ENCODE measurements at regions not wholly inside any gene's neighbourhood (a gene's known extent, or its start where the extent isn't known, plus 50 kb on each side); places are given as distances from the start of the nearest gene placed in this dataset.

- TF ChIP-seq CTCF (IDR thresholded peaks at IDR 0.05; ENCODE audit: low read depth, low read length) (no peak), EZH2phosphoT487 (IDR thresholded peaks at IDR 0.05; ENCODE audit: low read depth) (no peak)
These were observed 486.4 kb downstream of the PLPP3 start for GRCh38 chr1:56092684-56093570.

Measured in OCI-LY3 (cell line).